ENCODE measurements at regions not wholly inside any gene's neighbourhood (a gene's known extent, or its start where the extent isn't known, plus 50 kb on each side); places are given as distances from the start of the nearest gene placed in this dataset.
"Not testable (repeated sequence)": the region's sequence is repeated elsewhere in the genome, so short reads cannot be mapped to it uniquely, and the experiment has no call there.

DNA sequence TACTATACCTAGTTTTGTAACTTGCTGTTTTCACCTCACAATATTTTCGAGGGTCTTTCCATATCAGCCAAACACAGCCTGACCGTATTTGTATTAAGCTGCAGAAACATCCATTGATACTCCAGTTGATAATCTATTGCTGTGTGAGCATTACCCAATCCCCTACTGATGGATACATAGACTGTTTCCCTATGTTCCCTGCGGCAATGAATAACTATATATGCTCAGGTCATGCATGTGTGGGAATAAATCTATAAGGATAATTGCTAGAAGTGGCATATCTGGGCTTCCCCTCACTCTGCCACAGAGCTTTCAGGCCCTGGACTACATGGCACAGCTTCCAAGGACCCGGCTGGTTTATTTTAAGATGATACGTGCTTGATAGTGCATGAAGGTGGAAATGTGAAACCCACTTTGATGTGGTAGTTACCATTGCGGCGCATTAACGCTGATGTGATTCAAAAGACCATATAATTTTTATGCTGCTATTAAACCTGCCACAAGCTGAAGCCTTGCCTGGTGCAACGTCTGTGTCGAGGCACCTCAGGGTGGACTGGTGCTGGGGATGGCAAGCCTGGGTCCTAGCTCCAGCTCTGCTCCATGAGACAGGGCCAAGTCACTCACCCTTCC, 81.4 kb upstream of the KCNK12 start:
- DNase-seq = no peak

DNA sequence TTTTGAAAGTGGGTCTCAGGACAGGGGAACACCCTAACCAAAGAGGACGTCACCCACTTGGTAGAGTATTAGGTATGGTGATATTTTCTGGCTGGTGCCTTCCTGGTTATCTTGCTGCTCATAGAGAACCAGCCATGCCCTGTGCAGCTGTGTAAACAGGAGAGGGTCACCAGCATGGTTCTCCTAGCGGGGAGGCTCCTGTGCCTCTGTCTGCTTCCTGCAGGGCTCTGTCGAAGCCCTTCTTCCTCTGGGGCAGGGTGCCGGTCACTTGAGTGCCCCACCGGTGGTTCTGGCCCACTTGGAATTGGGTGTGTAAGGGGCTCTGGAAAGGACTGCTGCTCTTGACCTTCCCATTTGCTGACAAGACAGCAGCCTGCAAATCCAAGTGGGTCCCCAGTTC, 80.5 kb upstream of the KCNK12 start:
- no peak for DNase-seq

- DNase-seq = no peak
Observed at GRCh38 chr2:47650001-47650535, 79.3 kb upstream of the KCNK12 start.

DNA sequence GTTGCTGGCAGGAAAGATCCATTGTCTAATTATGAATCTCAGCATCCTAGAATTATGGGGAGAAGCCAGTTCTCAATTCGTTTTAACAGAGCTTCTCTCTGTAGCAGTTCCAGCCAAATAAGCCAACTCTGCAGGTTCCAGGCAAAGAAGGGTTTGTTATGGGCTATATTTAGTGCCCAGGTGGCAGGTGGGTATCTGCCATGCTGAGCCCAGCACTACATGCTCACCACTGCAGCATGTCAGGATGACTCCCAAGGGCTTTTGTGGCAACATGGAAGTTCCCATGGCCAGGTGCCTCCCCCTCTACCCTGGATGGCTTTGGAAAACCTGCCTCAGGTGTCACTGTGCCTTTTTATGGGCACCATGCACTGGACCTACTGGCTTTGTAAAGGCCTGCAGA, 74.5 kb upstream of the KCNK12 start:
- no peak for DNase-seq

DNA sequence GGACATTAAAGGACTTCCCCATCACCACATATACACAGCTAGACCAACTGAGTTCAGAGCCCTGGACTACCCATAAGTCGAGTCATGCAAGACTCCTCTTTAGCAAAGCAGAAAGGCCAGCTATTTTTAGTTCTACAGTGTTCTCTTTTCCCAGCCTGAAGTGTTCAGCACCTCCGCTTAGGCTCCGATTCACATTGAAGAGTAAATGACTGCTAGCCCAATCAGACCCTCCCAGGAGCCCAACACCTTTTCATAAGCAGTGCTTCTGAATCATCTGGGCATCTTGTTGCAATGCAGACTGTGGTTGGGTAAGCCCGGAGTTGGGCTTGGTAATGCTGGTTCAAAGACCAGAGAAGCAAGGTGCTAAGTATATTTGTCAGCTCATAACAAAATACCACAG, 73.6 kb upstream of the KCNK12 start:
- no peak for DNase-seq

GRCh38 chr2:47641366-47641765, 70.6 kb upstream of the KCNK12 start:
- DNase-seq = no peak

DNA sequence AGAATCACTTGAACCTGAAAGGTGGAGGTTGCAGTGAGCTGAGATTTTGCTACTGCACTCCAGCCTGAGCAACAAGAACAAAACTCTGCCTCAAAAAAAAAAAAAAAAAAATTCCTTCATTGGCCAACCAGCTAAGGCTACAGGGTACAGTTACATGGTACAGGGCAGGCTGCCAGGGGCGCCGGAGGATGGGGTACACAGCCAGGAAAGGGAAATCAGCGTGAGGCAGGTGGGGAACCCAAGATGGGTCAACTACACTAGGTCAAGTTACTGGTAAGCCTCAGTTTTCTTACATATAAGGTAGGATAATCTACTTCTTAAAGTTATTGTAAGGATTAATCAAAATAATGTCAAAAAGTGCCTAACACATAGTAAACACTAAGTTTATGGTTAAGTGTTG, 69.6 kb upstream of the KCNK12 start:
- DNase-seq = no peak

DNA sequence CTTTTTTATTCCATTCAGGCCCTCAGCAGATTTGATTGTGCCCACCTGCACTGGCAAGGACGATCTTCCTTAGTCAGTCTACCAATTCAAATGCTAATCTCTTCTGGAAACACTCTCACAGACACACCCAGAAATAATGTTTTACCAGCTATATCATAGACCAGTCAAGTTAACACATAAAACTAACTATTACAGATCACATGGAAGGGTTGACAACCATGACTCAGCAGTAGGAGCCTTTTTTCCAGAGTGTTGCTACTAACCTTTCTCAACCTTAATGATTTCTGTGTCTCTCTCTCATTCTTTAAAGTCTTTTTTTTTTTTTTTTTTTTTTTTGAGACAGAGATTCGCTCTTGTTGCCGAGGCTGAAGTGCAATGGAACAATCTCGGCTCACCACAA, 68.7 kb upstream of the KCNK12 start:
- DNase-seq = no peak

DNA sequence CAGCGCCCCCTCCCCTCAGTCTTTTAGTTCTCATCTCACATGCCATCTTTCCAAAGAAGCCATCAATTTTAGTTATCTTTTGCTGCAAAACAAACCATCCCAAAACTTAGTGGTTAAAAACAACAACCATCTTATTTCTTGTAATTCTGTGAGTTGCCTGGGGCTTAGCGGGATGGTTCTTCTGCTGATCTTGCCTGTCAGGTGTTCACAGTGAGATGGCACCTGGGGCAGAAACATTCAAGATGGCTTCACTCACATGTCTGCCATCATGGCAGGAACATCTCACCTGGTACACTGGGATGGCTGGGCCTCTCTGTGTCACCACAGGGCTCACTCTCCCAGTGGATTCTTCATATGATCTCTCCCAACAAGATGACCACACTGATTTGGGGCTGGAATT, 67.6 kb upstream of the KCNK12 start:
- no peak for DNase-seq

DNA sequence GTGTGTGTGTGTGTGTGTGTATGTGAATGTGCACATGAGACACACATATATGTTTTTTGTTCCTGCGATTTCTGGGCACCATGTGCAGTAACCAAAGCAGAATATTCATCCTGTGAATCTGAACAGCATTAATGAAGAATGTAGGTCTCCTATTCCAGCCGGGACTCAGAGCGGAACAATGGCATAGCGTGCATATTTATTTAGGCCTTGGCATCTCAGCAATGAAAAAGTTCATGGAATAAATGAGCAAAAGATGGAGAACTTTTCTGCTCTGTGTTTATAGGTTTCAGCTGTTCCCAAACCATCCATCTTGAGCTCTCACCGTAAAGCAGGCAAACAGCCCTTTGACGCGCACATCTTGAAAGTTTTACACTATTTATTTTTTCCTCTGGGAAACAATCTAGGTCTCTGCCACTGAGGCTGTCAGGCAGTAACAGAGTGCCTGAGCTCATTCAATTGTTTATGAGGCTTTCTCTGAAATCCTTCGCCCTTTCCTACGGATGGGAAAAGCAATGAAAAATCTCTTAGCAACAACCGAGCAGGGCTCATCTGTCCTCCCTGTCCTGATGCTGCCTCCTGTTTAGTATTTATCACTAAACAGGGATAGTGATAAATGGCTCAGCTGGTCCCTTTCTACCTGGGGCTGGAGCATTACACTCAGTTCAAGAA, 65.9 kb upstream of the KCNK12 start:
- DNase-seq = peak; percentile 42

- DNase-seq = no peak
Observed at GRCh38 chr2:47636176-47636575, 65.4 kb upstream of the KCNK12 start.

- no peak for DNase-seq
Observed at GRCh38 chr2:47632754-47633153, 62.0 kb upstream of the KCNK12 start.

GRCh38 chr2:47631792-47632398, 61.1 kb upstream of the KCNK12 start:
- peak; percentile 59 for DNase-seq

- no peak for DNase-seq
Observed at GRCh38 chr2:47631306-47631705, 60.5 kb upstream of the KCNK12 start.

DNA sequence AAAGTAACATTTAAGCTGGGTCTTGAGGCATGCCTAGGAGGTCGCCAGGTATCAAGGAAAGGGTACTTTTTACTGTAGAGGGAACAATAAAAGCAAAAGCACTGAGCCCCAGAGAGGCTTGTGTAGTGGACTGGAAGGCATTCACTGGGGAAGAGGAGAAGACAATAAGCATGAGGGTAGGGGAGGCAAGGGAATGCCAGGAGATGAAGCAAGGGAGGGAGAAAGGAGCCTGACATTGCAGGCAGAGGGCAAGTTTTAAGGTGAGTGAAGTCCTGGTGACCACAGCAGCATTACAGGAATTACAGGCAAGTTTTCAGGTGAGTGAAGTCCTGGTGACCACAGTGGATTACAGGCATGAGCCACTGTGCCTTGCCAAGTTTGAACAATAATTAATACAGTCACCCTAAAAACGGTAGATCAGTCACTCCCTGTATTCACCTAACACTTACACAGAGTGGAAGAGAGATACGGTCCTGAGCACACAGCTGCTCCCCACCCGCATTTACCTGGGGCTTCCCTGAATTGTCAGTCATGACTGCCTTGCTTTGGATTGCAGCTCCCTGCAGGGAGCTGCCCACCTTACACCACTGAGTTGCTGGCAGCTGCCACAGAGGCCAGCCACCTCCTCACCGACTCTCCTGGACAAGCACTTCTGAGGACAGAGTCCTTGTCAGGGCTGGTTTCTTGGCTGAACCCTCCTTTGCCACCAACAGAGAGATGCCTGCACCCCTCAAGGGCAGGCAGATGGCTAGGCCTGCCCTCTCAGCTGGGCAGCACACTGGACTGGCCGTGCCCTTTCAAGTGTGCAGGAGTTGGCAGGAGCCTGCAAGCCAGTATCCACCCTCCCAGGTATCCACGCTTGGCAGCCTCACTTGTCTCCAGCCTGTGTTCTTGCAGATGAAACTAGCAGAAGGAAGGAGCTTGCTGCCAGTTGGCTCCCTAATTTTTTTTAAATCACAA, 59.0 kb upstream of the KCNK12 start:
- DNase-seq = no peak

- no peak for DNase-seq
Observed at GRCh38 chr2:47628904-47629303, 58.1 kb upstream of the KCNK12 start.

DNA sequence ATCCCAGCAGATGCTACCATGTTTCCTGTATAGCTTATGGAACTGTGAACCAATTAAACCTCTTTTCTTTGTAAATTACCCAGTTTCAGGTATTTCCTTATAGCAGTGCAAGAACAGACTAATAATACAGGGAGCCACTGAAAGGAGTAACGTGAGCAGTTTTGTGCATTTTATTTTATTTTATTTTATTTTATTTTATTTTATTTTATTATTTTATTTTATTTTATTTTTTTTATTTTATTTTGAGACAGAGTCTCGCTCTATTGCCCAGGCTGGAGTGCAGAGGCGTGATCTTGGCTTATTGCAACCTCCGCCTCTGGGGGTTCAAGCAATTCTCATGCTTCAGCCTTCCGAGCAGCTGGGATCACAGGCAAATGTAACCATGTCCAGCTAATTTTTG, 55.9 kb upstream of the KCNK12 start:
- DNase-seq = no peak

GRCh38 chr2:47623140-47623539, 52.4 kb upstream of the KCNK12 start:
- DNase-seq = not testable (repeated sequence)

GRCh38 chr2:47620770-47621437, 50.1 kb upstream of the KCNK12 start:
- DNase-seq = no peak
